Thoracic aorta (tissue), 2 donors: ENCODE measurements at regions not wholly inside any gene's neighbourhood (a gene's known extent, or its start where the extent isn't known, plus 50 kb on each side); places are given as distances from the start of the nearest gene placed in this dataset.

Source experiments
- ATAC-seq: fragments of 150-250 bp; one replicate; pipeline ENCODE4 v1.8.0; 2017; ENCODE audit warnings: low read depth; ENCODE audit not compliant: insufficient number of reproducible peaks, low FRiP score
- DNase-seq: peaks from one replicate; pipeline ENCODE4 v3.0.0-alpha.2; 2020; ENCODE audit warnings: low spot score
- H3K27ac ChIP-seq, 2 donors: fragments of 200-600 bp; sonication (generic); 1 replicate in 1 of 2; 2 replicates in 1 of 2; pipeline ENCODE4 v1.5.1; 2016; ENCODE audit warnings: mild to moderate bottlenecking in 2 of 2, moderate library complexity in 2 of 2
- H3K27me3 ChIP-seq: fragments of 200-600 bp; sonication (generic); replicated peaks from 2 replicates; pipeline ENCODE4 v1.6.0; 2016; ENCODE audit warnings: mild to moderate bottlenecking; ENCODE audit not compliant: insufficient read depth
- H3K36me3 ChIP-seq: fragments of 200-600 bp; sonication (generic); one replicate; pipeline ENCODE4 v1.5.1; 2016
- H3K4me1 ChIP-seq, 2 donors: fragments of 200-600 bp; sonication (generic); 1 replicate in 1 of 2; 2 replicates in 1 of 2; pipeline versions ENCODE4 v1.5.1 to v1.6.0; 2016; ENCODE audit warnings: low read depth in 2 of 2, mild to moderate bottlenecking in 1 of 2; ENCODE audit not compliant: control insufficient read depth in 1 of 2
- H3K4me3 ChIP-seq: fragments of 200-600 bp; sonication (generic); 2 replicates; pipeline ENCODE4 v1.5.1; 2016; ENCODE audit warnings: mild to moderate bottlenecking
- H3K9me3 ChIP-seq: fragments of 200-600 bp; sonication (generic); 2 replicates; pipeline ENCODE4 v1.5.1; 2016
- CTCF ChIP-seq: fragments of 200-600 bp; sonication (generic); IDR thresholded peaks from one replicate; pipeline ENCODE4 v1.5.1; 2019; ENCODE audit warnings: antibody characterized with exemption

DNA sequence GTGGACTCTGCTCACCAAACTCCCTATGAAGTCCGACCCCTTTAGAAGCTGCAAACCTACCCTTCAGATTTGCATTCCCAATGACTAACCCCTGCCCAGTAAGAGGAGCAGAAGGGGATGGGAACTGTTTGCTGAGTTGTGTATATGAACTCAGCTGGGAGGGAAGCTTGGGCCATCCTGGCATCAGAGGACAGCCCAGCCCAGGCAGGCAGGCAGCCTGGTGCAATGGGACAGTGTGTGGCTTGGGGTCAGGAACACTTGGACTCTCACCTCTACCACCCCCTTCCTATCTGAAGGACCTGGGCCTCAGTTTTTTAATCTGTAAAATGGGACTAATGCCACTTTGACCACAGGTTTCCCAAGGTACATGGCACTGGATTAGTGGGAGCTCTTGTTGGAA, 147.4 kb upstream of the GPR26 start:
- Histone ChIP-seq H3K4me3 (no peak overlapping the region), H3K4me1 (no peaks in the 10 kb centered on the region), H3K27me3 (no peaks in the 10 kb centered on the region), H3K9me3 (no peaks in the 10 kb centered on the region), H3K36me3 (no peaks in the 10 kb centered on the region), H3K27ac (no peak overlapping the region)
- DNase-seq: no peak
- no peak for TF ChIP-seq CTCF
- no peak for ATAC-seq

- Histone ChIP-seq H3K4me3 (no peak overlapping the region), H3K4me1 (no peaks in the 10 kb centered on the region), H3K27ac (no peak overlapping the region), H3K9me3 (no peaks in the 10 kb centered on the region), H3K36me3 (no peaks in the 10 kb centered on the region), H3K27me3 (no peaks in the 10 kb centered on the region)
- TF ChIP-seq CTCF: no peak
- ATAC-seq: no peak
- DNase-seq: no peak
Measured at GRCh38 chr10:123519861-123520260, 146.3 kb upstream of the GPR26 start.

DNA sequence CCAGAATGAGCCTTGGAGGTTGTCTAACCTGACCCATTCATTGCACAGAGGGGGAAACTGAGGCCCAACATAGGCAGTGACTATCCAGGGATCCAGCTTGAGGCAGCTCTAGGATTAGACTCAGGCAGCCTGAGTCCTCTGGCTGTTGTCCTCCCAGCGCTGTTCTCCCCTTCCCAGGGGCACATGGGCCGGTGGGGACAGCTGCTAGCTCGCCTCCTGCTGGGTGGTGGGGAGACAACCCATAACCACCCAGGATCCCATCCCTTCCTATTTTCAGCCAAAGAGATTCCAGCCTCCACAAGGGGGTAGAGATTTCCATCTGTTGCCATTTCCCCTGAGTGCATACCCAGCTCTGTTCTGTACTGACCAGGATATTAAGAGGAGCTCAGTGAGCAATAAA, 145.1 kb upstream of the GPR26 start:
- Histone ChIP-seq H3K36me3 (no peaks in the 10 kb centered on the region), H3K27ac (no peak overlapping the region), H3K4me3 (no peak overlapping the region), H3K9me3 (no peaks in the 10 kb centered on the region), H3K4me1 (no peaks in the 10 kb centered on the region), H3K27me3 (no peaks in the 10 kb centered on the region)
- TF ChIP-seq CTCF: no peak
- DNase-seq (no peak), ATAC-seq (no peak)

- H3K9me3 ChIP-seq: no peaks in the 10 kb centered on the region
- no peaks in the 10 kb centered on the region for H3K27me3 ChIP-seq
- no peak overlapping the region for H3K4me3 ChIP-seq
- no peak overlapping the region for H3K27ac ChIP-seq
- H3K4me1 ChIP-seq: no peaks in the 10 kb centered on the region
- no peak for TF ChIP-seq CTCF
- no peaks in the 10 kb centered on the region for H3K36me3 ChIP-seq
- no peak for ATAC-seq
- no peak for DNase-seq
Measured at GRCh38 chr10:123521556-123521955, 144.6 kb upstream of the GPR26 start.

DNA sequence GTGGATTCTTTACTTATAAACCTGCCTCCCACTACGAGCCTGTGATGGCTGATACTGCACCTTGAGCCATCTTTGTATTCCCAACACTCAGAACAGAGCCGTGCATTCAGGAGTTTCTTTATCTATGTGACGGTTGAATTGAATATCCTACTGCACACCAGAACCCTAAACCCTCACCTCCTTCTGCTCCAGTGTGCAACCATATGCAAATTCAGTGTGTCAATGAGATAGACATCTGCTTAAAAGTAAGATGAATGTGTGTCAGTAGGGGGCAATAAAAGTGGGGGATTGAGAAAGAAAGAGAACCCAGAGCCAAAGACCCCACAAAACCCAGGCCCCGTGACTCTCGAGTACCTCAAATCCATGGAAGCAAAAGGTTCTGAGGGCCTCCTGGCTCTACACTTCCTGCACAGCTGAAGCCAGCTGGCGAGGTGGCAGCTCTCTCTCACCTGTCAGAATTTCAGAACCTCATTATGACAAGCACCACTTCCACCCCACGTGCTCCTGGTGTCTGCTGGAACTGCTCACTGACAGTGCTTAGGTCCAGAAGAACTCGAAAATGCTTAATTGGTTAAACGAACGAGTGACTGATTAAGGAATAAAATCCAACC, 143.3 kb upstream of the GPR26 start:
- Histone ChIP-seq H3K36me3 (no peaks in the 10 kb centered on the region), H3K27me3 (no peaks in the 10 kb centered on the region), H3K4me1 (no peaks in the 10 kb centered on the region), H3K4me3 (no peak overlapping the region), H3K27ac (no peak overlapping the region), H3K9me3 (no peaks in the 10 kb centered on the region)
- no peak for TF ChIP-seq CTCF
- ATAC-seq (no peak), DNase-seq (no peak)
